HEK293 (cell line): ENCODE measurements at regions not wholly inside any gene's neighbourhood (a gene's known extent, or its start where the extent isn't known, plus 50 kb on each side); places are given as distances from the start of the nearest gene placed in this dataset.

Experiments used
- CTCF ChIA-PET: fragments of 350-600 bp; formaldehyde crosslinking; extraction: SDS; loops from one replicate; lab custom pipeline; 2021; ENCODE audit warnings: antibody characterized with exemption; lab: Yijun Ruan, JAX
- POLR2A ChIA-PET: fragments of 300-600 bp; formaldehyde crosslinking; extraction: SDS; loops from one replicate; lab custom pipeline; 2020; ENCODE audit warnings: antibody characterized with exemption, inconsistent platforms; lab: Yijun Ruan, JAX
- H3K27ac ChIP-seq: fragments of 200-500 bp; sonication (Bioruptor generic); 2 replicates; pipeline ENCODE4 v1.5.1; 2014; ENCODE audit warnings: low read depth, low read length, control low read depth, inconsistent platforms; ENCODE audit errors: extremely low read depth
- H3K36me3 ChIP-seq, 2 experiments: fragments of 200-500 bp in 1 of 2; sonication (Bioruptor generic) in 1 of 2; 1 replicate in 1 of 2; 2 replicates in 1 of 2; pipeline ENCODE4 v1.5.1; 2014 to 2017; ENCODE audit warnings: inconsistent platforms in 2 of 2, low read length in 2 of 2; ENCODE audit not compliant: control insufficient read depth in 2 of 2, insufficient read depth in 1 of 2
- H3K4me1 ChIP-seq: fragments of 200-500 bp; sonication (Bioruptor generic); 2 replicates; pipeline ENCODE4 v1.5.1; 2014; ENCODE audit warnings: mild to moderate bottlenecking, low read length, inconsistent platforms; ENCODE audit not compliant: control insufficient read depth, insufficient read depth
- H3K4me3 ChIP-seq: 2 replicates; pipeline ENCODE4 v1.5.1; 2011; ENCODE audit warnings: low read depth, mild to moderate bottlenecking, control low read depth, low read length, moderate library complexity
- H3K9me3 ChIP-seq: fragments of 200-500 bp; sonication (Bioruptor generic); 2 replicates; pipeline ENCODE4 v1.5.1; 2014; ENCODE audit warnings: low read depth, low read length, inconsistent platforms; ENCODE audit not compliant: control insufficient read depth, insufficient read depth
- EGR2 ChIP-seq: fragments of 450-650 bp; formaldehyde crosslinking; IDR thresholded peaks from 2 replicates; pipeline ENCODE4 v1.5.1; 2016; ENCODE audit warnings: low read depth, missing biosample characterization, missing genetic modification characterization
- HOXD13 ChIP-seq: sonication (generic); formaldehyde crosslinking; IDR thresholded peaks from 2 replicates; pipeline ENCODE4 v1.8.0; 2022; ENCODE audit warnings: missing genetic modification reagents, borderline replicate concordance
- IKZF3 ChIP-seq: fragments of 450-650 bp; IDR thresholded peaks from 2 replicates; pipeline ENCODE4 v1.5.0; 2018; ENCODE audit warnings: missing biosample characterization, mild to moderate bottlenecking, missing genetic modification characterization, moderate library complexity
- SP2 ChIP-seq: fragments of 450-650 bp; formaldehyde crosslinking; IDR thresholded peaks from 2 replicates; pipeline ENCODE4 v1.5.1; 2016; ENCODE audit warnings: missing biosample characterization, missing genetic modification characterization
- YY1 ChIP-seq: fragments of 450-650 bp; formaldehyde crosslinking; IDR thresholded peaks from 2 replicates; pipeline ENCODE4 v1.5.1; 2018; ENCODE audit warnings: missing biosample characterization, missing genetic modification characterization
- ZBTB48 ChIP-seq: fragments of 450-650 bp; formaldehyde crosslinking; IDR thresholded peaks from 2 replicates; pipeline ENCODE4 v1.5.1; 2016; ENCODE audit warnings: missing biosample characterization, missing genetic modification characterization
- ZNF157 ChIP-seq: fragments of 450-650 bp; formaldehyde crosslinking; IDR thresholded peaks from 2 replicates; pipeline ENCODE4 v1.5.1; 2016; ENCODE audit warnings: missing biosample characterization, missing genetic modification characterization
- ZNF16 ChIP-seq: fragments of 450-650 bp; formaldehyde crosslinking; IDR thresholded peaks from 2 replicates; pipeline ENCODE4 v1.5.1; 2016; ENCODE audit warnings: low read depth, missing biosample characterization, missing genetic modification characterization
- ZNF221 ChIP-seq: fragments of 450-650 bp; formaldehyde crosslinking; IDR thresholded peaks from 2 replicates; pipeline ENCODE4 v1.5.1; 2017; ENCODE audit warnings: missing biosample characterization, missing genetic modification characterization, borderline replicate concordance
- ZNF366 ChIP-seq: fragments of 450-650 bp; formaldehyde crosslinking; conservative IDR thresholded peaks from 2 replicates; pipeline ENCODE4 v1.5.1; 2016; ENCODE audit warnings: missing biosample characterization, missing genetic modification characterization
- ZNF37A ChIP-seq: fragments of 450-650 bp; IDR thresholded peaks from 2 replicates; pipeline ENCODE4 v1.5.1; 2018; ENCODE audit warnings: missing biosample characterization, missing genetic modification characterization
- ZNF394 ChIP-seq: fragments of 450-650 bp; formaldehyde crosslinking; IDR thresholded peaks from 2 replicates; pipeline ENCODE4 v1.5.1; 2016; ENCODE audit warnings: missing biosample characterization, missing genetic modification characterization, mild to moderate bottlenecking, moderate library complexity, borderline replicate concordance
- ZNF501 ChIP-seq: fragments of 450-650 bp; formaldehyde crosslinking; IDR thresholded peaks from 2 replicates; pipeline ENCODE4 v1.5.1; 2016; ENCODE audit warnings: missing biosample characterization, missing genetic modification characterization
- ZNF544 ChIP-seq: fragments of 450-650 bp; formaldehyde crosslinking; IDR thresholded peaks from 2 replicates; pipeline ENCODE4 v1.5.0; 2017; ENCODE audit warnings: missing biosample characterization, missing genetic modification characterization
- ZNF549 ChIP-seq: fragments of 450-650 bp; IDR thresholded peaks from 2 replicates; pipeline ENCODE4 v1.5.1; 2018; ENCODE audit warnings: missing biosample characterization, missing genetic modification characterization, mild to moderate bottlenecking, inconsistent platforms, moderate library complexity
- ZNF560 ChIP-seq: fragments of 450-650 bp; formaldehyde crosslinking; IDR thresholded peaks from 2 replicates; pipeline ENCODE4 v1.5.1; 2017; ENCODE audit warnings: missing biosample characterization, missing genetic modification characterization, borderline replicate concordance
- ZNF747 ChIP-seq: fragments of 450-650 bp; formaldehyde crosslinking; IDR thresholded peaks from 2 replicates; pipeline ENCODE4 v1.5.1; 2016; ENCODE audit warnings: missing biosample characterization, missing genetic modification characterization
- ZSCAN16 ChIP-seq: fragments of 450-650 bp; formaldehyde crosslinking; IDR thresholded peaks from 2 replicates; pipeline ENCODE4 v1.5.1; 2016; ENCODE audit warnings: missing biosample characterization, missing genetic modification characterization
- ZXDB ChIP-seq: fragments of 450-650 bp; formaldehyde crosslinking; IDR thresholded peaks from 2 replicates; pipeline ENCODE4 v1.5.1; 2016; ENCODE audit warnings: missing biosample characterization, missing genetic modification characterization
- TF ChIP-seq, protein P1 (sequence below): fragments of 450-650 bp; formaldehyde crosslinking; IDR thresholded peaks from 2 replicates; pipeline ENCODE4 v1.5.1; 2016; ENCODE audit warnings: missing biosample characterization, missing genetic modification characterization
- TF ChIP-seq, protein P2 (sequence below): fragments of 450-650 bp; formaldehyde crosslinking; conservative IDR thresholded peaks from 2 replicates; pipeline ENCODE4 v1.5.1; 2016; ENCODE audit warnings: low read depth, missing biosample characterization, missing genetic modification characterization

DNA sequence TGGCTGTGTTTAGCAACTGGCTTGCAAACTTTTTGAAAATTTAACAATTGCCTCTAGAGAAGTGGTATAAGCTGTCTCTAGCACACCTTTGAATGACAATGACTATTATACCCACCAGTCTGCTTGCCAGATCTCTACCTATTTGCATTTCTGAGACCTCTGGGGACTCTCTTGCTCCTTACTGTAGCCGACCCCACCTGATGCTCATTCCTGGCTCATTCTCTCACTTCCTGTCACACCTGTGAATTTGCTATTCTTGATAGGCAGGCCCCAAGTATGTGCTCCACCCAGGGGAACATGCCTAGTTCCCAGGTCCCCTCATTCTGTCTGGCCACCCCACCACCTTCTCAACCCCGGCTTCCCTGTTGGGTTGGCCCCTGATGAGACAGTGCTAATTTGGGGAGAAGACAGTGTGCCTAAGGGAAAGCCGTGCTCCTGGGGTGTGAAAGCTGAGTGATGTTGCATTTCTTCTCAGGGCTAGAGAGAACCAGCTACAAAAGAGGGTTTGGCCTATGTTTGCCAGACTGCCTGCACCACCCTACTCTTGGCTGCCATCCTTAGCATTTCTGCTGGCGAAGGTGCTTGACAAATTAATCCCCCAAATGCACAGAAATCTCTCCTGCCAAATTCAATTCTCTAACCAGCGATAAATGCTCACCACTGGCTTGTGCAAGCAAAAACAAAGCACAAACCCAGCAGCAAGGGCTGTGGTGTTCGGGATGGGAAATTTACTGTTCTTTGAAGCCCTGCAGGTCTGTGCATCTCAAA, 138.2 kb downstream of the RPS24 start:
- TF ChIP-seq ZNF394 (tag by site-specific recombination), result no peak
- no peak for TF ChIP-seq ZNF157 (tag by site-specific recombination)
- TF ChIP-seq ZNF221, result no peak
- TF ChIP-seq HOXD13, result no peak
- no peak for TF ChIP-seq ZNF366
- TF ChIP-seq, protein P1, sequence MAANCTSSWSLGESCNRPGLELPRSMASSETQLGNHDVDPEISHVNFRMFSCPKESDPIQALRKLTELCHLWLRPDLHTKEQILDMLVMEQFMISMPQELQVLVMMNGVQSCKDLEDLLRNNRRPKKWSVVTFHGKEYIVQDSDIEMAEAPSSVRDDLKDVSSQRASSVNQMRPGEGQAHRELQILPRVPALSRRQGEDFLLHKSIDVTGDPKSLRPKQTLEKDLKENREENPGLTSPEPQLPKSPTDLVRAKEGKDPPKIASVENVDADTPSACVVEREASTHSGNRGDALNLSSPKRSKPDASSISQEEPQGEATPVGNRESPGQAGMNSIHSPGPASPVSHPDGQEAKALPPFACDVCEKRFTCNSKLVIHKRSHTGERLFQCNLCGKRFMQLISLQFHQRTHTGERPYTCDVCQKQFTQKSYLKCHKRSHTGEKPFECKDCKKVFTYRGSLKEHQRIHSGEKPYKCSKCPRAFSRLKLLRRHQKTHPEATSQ (tag by site-specific recombination), result no peak
- TF ChIP-seq IKZF3 (tag by site-specific recombination), result no peak
- TF ChIP-seq, protein P2, sequence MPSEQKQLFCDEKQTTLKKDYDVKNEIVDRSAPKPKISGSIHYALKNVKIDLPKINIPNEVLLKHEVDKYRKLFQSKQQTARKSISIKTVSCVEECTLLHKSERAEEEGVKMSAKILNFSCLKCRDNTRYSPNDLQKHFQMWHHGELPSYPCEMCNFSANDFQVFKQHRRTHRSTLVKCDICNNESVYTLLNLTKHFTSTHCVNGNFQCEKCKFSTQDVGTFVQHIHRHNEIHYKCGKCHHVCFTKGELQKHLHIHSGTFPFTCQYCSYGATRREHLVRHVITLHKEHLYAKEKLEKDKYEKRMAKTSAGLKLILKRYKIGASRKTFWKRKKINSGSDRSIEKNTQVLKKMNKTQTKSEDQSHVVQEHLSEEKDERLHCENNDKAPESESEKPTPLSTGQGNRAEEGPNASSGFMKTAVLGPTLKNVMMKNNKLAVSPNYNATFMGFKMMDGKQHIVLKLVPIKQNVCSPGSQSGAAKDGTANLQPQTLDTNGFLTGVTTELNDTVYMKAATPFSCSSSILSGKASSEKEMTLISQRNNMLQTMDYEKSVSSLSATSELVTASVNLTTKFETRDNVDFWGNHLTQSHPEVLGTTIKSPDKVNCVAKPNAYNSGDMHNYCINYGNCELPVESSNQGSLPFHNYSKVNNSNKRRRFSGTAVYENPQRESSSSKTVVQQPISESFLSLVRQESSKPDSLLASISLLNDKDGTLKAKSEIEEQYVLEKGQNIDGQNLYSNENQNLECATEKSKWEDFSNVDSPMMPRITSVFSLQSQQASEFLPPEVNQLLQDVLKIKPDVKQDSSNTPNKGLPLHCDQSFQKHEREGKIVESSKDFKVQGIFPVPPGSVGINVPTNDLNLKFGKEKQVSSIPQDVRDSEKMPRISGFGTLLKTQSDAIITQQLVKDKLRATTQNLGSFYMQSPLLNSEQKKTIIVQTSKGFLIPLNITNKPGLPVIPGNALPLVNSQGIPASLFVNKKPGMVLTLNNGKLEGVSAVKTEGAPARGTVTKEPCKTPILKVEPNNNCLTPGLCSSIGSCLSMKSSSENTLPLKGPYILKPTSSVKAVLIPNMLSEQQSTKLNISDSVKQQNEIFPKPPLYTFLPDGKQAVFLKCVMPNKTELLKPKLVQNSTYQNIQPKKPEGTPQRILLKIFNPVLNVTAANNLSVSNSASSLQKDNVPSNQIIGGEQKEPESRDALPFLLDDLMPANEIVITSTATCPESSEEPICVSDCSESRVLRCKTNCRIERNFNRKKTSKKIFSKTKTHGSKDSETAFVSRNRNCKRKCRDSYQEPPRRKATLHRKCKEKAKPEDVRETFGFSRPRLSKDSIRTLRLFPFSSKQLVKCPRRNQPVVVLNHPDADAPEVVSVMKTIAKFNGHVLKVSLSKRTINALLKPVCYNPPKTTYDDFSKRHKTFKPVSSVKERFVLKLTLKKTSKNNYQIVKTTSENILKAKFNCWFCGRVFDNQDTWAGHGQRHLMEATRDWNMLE, result no peak
- POLR2A ChIA-PET, result no interaction called here
- Histone ChIP-seq H3K36me3 (no peaks in the 10 kb centered on the region), H3K4me3 (no peak overlapping the region), H3K27ac (no peak overlapping the region), H3K9me3 (no peaks in the 10 kb centered on the region), H3K4me1 (no peaks in the 10 kb centered on the region)
- CTCF ChIA-PET, result interaction anchor here (0.5 to 2.1 kb wide), 2 partner anchors 118 to 125 kb away, joined by 4 to 9 read pairs; no protein-coding TSS in a partner anchor

DNA sequence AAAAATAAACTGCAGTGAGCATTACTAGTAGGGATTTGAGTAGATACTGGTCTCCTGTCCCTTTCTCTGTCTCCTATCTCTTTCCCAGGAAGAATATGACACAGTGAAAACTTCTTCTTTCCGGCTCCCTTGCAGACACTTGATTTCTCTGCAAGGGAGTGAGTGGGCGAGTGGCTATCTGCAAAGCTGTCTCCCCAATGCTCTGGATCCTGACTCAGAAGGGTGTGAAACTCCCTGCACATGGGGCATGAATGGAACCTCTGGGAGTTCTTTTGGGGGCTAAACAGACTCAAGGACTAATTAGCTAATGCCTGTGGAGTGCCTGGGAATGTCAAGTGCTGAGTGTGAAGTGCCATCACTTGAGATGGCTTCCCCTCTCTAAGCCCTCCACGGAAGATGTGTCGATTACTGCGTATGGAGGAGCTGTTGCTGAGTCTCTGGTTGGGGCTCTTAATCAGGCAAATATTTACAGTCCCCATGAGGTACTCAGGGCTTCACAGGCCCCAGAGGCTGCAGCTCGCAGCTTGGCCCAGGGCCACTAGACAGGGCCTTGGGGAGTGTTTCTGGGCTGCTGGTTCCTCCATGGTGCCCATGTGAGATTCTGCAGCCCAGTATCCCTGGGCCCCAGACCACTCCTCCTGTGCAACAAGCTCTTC, 139.8 kb downstream of the RPS24 start:
- Histone ChIP-seq H3K4me1 (no peaks in the 10 kb centered on the region), H3K36me3 (no peaks in the 10 kb centered on the region), H3K27ac (no peak overlapping the region), H3K4me3 (no peak overlapping the region), H3K9me3 (no peaks in the 10 kb centered on the region)
- no peak for TF ChIP-seq ZXDB (tag by site-specific recombination)
- TF ChIP-seq EGR2 (tag by site-specific recombination), result peak; percentile 13; the same call in 1 of the 2 replicates
- no peak for TF ChIP-seq SP2
- POLR2A ChIA-PET, result no interaction called here
- CTCF ChIA-PET, result interaction anchor here (0.6 kb wide), 1 partner anchor 233 kb away, joined by 3 read pairs; no protein-coding TSS in a partner anchor

DNA sequence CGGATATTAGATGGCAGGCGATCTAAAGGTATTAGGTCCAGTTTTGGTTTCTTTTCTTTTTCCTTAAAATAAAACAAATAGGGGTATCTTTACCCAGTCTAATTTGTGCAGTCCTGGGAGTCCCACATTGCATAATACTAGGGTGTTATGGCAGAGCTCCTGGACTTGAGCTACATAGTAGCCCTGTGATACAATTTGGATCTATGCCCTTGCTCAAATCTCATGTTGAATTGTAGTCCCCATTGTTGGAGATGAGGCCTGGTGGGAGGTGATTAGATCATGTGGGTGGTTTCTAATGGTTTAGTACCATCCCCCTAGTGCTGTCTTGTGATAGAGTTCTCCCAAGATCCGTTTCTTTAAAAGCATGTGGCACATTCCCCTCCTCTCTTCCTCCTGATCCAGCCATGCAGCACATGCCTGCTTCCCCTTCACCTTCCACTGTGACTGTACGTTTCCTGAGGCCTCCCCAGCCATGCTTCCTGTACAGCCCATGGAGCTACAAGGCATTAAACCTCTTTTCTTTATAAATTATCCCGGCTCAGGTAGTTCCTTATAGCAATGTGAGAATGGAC, 141.9 kb downstream of the RPS24 start:
- Histone ChIP-seq H3K36me3 (no peaks in the 10 kb centered on the region), H3K9me3 (no peaks in the 10 kb centered on the region), H3K4me1 (no peaks in the 10 kb centered on the region), H3K27ac (no peak overlapping the region), H3K4me3 (no peak overlapping the region)
- POLR2A ChIA-PET, result no interaction called here
- CTCF ChIA-PET, result interaction anchor here (0.6 to 2.5 kb wide), 2 partner anchors 128 to 481 kb away, joined by 4 to 8 read pairs; no protein-coding TSS in a partner anchor
- TF ChIP-seq ZNF16 (tag by site-specific recombination), result no peak
- TF ChIP-seq ZNF549 (tag by site-specific recombination), result no peak
- TF ChIP-seq ZSCAN16 (tag by site-specific recombination), result no peak
- TF ChIP-seq ZNF560, result no peak
- no peak for TF ChIP-seq ZNF37A (tag by site-specific recombination)
- TF ChIP-seq SP2, result no peak
- TF ChIP-seq YY1, result no peak
- TF ChIP-seq ZNF501, result no peak
- no peak for TF ChIP-seq ZNF747
- no peak for TF ChIP-seq ZNF544 (tag by site-specific recombination)
- TF ChIP-seq ZBTB48, result no peak
